WERI-Rb-1 (cell line): ENCODE measurements at regions not wholly inside any gene's neighbourhood (a gene's known extent, or its start where the extent isn't known, plus 50 kb on each side); places are given as distances from the start of the nearest gene placed in this dataset.
"Not testable (repeated sequence)": the region's sequence is repeated elsewhere in the genome, so short reads cannot be mapped to it uniquely, and the experiment has no call there.

Experiments
- DNase-seq: peaks from one replicate; pipeline ENCODE4 v3.0.0-alpha.2; 2020
- H3K27ac ChIP-seq: fragments of 250-450 bp; sonication (Bioruptor Pico); 2 replicates; pipeline ENCODE4 v1.5.1; 2020; ENCODE audit warnings: mild to moderate bottlenecking, moderate library complexity
- H3K27me3 ChIP-seq: fragments of 250-450 bp; sonication (Bioruptor Pico); 2 replicates; pipeline ENCODE4 v1.5.1; 2021; ENCODE audit warnings: mild to moderate bottlenecking, low read depth, moderate library complexity; ENCODE audit not compliant: insufficient read depth, severe bottlenecking
- H3K36me3 ChIP-seq: fragments of 250-450 bp; sonication (Bioruptor Pico); 2 replicates; pipeline ENCODE4 v1.5.1; 2020; ENCODE audit warnings: mild to moderate bottlenecking, moderate library complexity
- H3K4me3 ChIP-seq: 2 replicates; pipeline ENCODE4 v1.5.1; 2011; ENCODE audit warnings: low read depth, mild to moderate bottlenecking, control low read depth, low read length
- H3K9me3 ChIP-seq: fragments of 250-450 bp; sonication (Bioruptor Pico); 2 replicates; pipeline ENCODE4 v1.5.1; 2021; ENCODE audit warnings: mild to moderate bottlenecking, moderate library complexity; ENCODE audit not compliant: severe bottlenecking
- CTCF ChIP-seq: IDR thresholded peaks from 2 replicates; pipeline ENCODE4 v1.5.1; 2011; ENCODE audit warnings: low read depth, mild to moderate bottlenecking, control low read depth, inconsistent platforms, low read length

GRCh38 chr2:21194147-21194546 lies 70.4 kb downstream of the TDRD15 start:
- H3K36me3 ChIP-seq: no peaks in the 10 kb centered on the region
- no peak overlapping the region for H3K4me3 ChIP-seq
- H3K27me3 ChIP-seq: peaks cover 3% of the 10 kb centered on the region
- no peak overlapping the region for H3K27ac ChIP-seq
- TF ChIP-seq CTCF: no peak
- no peaks in the 10 kb centered on the region for H3K9me3 ChIP-seq
- no peak for DNase-seq

- Histone ChIP-seq H3K36me3 (no peaks in the 10 kb centered on the region), H3K27ac (no peak overlapping the region)
- TF ChIP-seq CTCF: no peak
Measured at GRCh38 chr2:21194858-21195271, 71.1 kb downstream of the TDRD15 start.

GRCh38 chr2:21195326-21195725 lies 71.6 kb downstream of the TDRD15 start:
- TF ChIP-seq CTCF: no peak
- Histone ChIP-seq H3K4me3 (no peak overlapping the region), H3K36me3 (no peaks in the 10 kb centered on the region), H3K9me3 (no peaks in the 10 kb centered on the region), H3K27me3 (peaks cover 5% of the 10 kb centered on the region), H3K27ac (no peak overlapping the region)
- DNase-seq: no peak

More at GRCh38 chr2:21194858-21195271, 71.1 kb downstream of the TDRD15 start:
- H3K27me3 ChIP-seq: peaks cover 3% of the 10 kb centered on the region
- H3K4me3 ChIP-seq: no peak overlapping the region
- H3K9me3 ChIP-seq: no peaks in the 10 kb centered on the region
- peak; percentile 64 for DNase-seq

- no peak for TF ChIP-seq CTCF
- H3K36me3 ChIP-seq: no peaks in the 10 kb centered on the region
- H3K27me3 ChIP-seq: peaks cover 5% of the 10 kb centered on the region
- no peaks in the 10 kb centered on the region for H3K9me3 ChIP-seq
- H3K27ac ChIP-seq: no peak overlapping the region
- DNase-seq: no peak
- no peak overlapping the region for H3K4me3 ChIP-seq
Measured at GRCh38 chr2:21198637-21199036, 74.9 kb downstream of the TDRD15 start.

- Histone ChIP-seq H3K36me3 (no peaks in the 10 kb centered on the region), H3K9me3 (no peaks in the 10 kb centered on the region), H3K27ac (no peak overlapping the region), H3K27me3 (peaks cover 2% of the 10 kb centered on the region), H3K4me3 (no peak overlapping the region)
- TF ChIP-seq CTCF: no peak
- DNase-seq: no peak
Measured at GRCh38 chr2:21203976-21204375, 80.2 kb downstream of the TDRD15 start.

GRCh38 chr2:21214085-21214484 lies 90.3 kb downstream of the TDRD15 start:
- H3K4me3 ChIP-seq, H3K36me3 ChIP-seq, DNase-seq, H3K27ac ChIP-seq: not testable (repeated sequence)
- H3K9me3 ChIP-seq: peaks cover 15% of the 10 kb centered on the region
- H3K27me3 ChIP-seq: peaks cover 13% of the 10 kb centered on the region
